Neural cell (in vitro differentiated cells): ENCODE measurements at regions not wholly inside any gene's neighbourhood (a gene's known extent, or its start where the extent isn't known, plus 50 kb on each side); places are given as distances from the start of the nearest gene placed in this dataset.

Source experiments
- EZH2 ChIP-seq: fragments of 200-600, 300-800 bp; shearing (Covaris generic), sonication (generic); IDR thresholded peaks from 2 replicates; pipeline ENCODE4 v1.6.1; 2014; ENCODE audit warnings: antibody characterized with exemption, low read length, borderline replicate concordance, mild to moderate bottlenecking; ENCODE audit not compliant: insufficient read depth, poor library complexity, severe bottlenecking
- POLR2AphosphoS5 ChIP-seq: IDR thresholded peaks from 2 replicates; pipeline ENCODE4 v1.6.1; 2012
- TAF1 ChIP-seq: IDR thresholded peaks from 2 replicates; pipeline ENCODE4 v1.6.1; 2012; ENCODE audit warnings: low read depth
- TF ChIP-seq, protein P1 (sequence below): fragments of 450-650 bp; IDR thresholded peaks from 2 replicates; pipeline ENCODE4 v1.5.1; 2014; ENCODE audit warnings: antibody characterized with exemption, mild to moderate bottlenecking, moderate library complexity; ENCODE audit not compliant: poor library complexity, severe bottlenecking

DNA sequence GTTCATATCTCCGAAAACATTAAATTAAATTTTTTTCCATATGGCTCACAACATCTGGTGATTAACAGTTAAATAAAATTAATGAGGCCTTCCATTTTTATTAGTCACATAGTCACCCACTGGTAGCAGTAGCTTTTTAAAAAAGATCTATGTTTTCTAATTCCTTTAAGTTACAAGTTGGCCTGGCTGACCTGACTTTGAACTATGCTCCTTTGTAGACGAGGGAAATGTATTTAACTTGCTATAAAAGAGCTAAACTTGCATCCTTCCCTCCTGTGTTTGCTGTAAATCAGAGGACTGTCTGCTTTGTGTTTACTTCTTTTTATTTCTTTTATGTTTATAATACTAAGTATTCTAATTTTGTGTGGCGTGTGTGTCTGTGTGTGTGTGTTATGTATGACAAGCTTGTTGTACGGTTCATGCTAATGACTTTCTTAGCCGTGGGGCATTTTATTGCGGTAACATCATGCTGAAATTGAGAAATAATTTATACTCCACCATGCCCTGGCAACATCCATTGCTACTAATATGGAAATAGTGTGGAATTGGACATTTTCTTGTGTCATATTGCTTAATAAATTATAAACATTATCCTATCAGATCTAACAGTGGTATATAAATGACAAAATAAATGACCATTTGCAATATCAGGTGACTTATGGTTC lies 241.7 kb downstream of the SNCA start:
- TF ChIP-seq, protein P1, sequence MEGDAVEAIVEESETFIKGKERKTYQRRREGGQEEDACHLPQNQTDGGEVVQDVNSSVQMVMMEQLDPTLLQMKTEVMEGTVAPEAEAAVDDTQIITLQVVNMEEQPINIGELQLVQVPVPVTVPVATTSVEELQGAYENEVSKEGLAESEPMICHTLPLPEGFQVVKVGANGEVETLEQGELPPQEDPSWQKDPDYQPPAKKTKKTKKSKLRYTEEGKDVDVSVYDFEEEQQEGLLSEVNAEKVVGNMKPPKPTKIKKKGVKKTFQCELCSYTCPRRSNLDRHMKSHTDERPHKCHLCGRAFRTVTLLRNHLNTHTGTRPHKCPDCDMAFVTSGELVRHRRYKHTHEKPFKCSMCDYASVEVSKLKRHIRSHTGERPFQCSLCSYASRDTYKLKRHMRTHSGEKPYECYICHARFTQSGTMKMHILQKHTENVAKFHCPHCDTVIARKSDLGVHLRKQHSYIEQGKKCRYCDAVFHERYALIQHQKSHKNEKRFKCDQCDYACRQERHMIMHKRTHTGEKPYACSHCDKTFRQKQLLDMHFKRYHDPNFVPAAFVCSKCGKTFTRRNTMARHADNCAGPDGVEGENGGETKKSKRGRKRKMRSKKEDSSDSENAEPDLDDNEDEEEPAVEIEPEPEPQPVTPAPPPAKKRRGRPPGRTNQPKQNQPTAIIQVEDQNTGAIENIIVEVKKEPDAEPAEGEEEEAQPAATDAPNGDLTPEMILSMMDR: no peak
- TF ChIP-seq POLR2AphosphoS5 (no peak), TAF1 (no peak), EZH2 (no peak)
